ENCODE measurements at regions not wholly inside any gene's neighbourhood (a gene's known extent, or its start where the extent isn't known, plus 50 kb on each side); places are given as distances from the start of the nearest gene placed in this dataset.
"Not testable (repeated sequence)": the region's sequence is repeated elsewhere in the genome, so short reads cannot be mapped to it uniquely, and the experiment has no call there.

- no peak overlapping the region for H3K4me3 ChIP-seq (ENCODE audit: insufficient read depth, low read depth, low read length, poor library complexity, severe bottlenecking)
- no peak for DNase-seq
- no peak overlapping the region for H3K27ac ChIP-seq (ENCODE audit: insufficient read depth, low read length, poor library complexity, severe bottlenecking)
- H3K4me1 ChIP-seq (ENCODE audit: control insufficient read depth, insufficient read depth, low read length, poor library complexity, severe bottlenecking), result peaks cover 6% of the 10 kb centered on the region
- H3K9me3 ChIP-seq (ENCODE audit: control insufficient read depth, low read length), result no peaks in the 10 kb centered on the region
- H3K36me3 ChIP-seq (ENCODE audit: control insufficient read depth, insufficient read depth, low read length), result no peaks in the 10 kb centered on the region
- H3K27me3 ChIP-seq (replicated peaks; ENCODE audit: control insufficient read depth, insufficient read depth, low read length, poor library complexity, severe bottlenecking), result no peaks in the 10 kb centered on the region
Observed at GRCh38 chr1:172827841-172828240, 168.9 kb downstream of the FASLG start.

GRCh38 chr1:172832006-172832725 is 173.3 kb downstream of the FASLG start:
- H3K27ac ChIP-seq (ENCODE audit: insufficient read depth, low read length, poor library complexity, severe bottlenecking), result no peak overlapping the region
- H3K4me1 ChIP-seq (ENCODE audit: control insufficient read depth, insufficient read depth, low read length, poor library complexity, severe bottlenecking), result peaks cover 6% of the 10 kb centered on the region
- no peak for DNase-seq
- H3K9me3 ChIP-seq (ENCODE audit: control insufficient read depth, low read length), result no peaks in the 10 kb centered on the region
- no peaks in the 10 kb centered on the region for H3K36me3 ChIP-seq (ENCODE audit: control insufficient read depth, insufficient read depth, low read length)
- H3K27me3 ChIP-seq (replicated peaks; ENCODE audit: control insufficient read depth, insufficient read depth, low read length, poor library complexity, severe bottlenecking), result no peaks in the 10 kb centered on the region
- no peak overlapping the region for H3K4me3 ChIP-seq (ENCODE audit: insufficient read depth, low read depth, low read length, poor library complexity, severe bottlenecking)

- peaks cover 10% of the 10 kb centered on the region for H3K4me1 ChIP-seq (ENCODE audit: control insufficient read depth, insufficient read depth, low read length, poor library complexity, severe bottlenecking)
- no peak overlapping the region for H3K4me3 ChIP-seq (ENCODE audit: insufficient read depth, low read depth, low read length, poor library complexity, severe bottlenecking)
- H3K36me3 ChIP-seq (ENCODE audit: control insufficient read depth, insufficient read depth, low read length), result no peaks in the 10 kb centered on the region
- H3K9me3 ChIP-seq (ENCODE audit: control insufficient read depth, low read length), result no peaks in the 10 kb centered on the region
- H3K27ac ChIP-seq (ENCODE audit: insufficient read depth, low read length, poor library complexity, severe bottlenecking), result no peak overlapping the region
- no peak for DNase-seq
- H3K27me3 ChIP-seq (replicated peaks; ENCODE audit: control insufficient read depth, insufficient read depth, low read length, poor library complexity, severe bottlenecking), result no peaks in the 10 kb centered on the region
Observed at GRCh38 chr1:172833954-172834353, 175.1 kb downstream of the FASLG start.

- H3K27ac ChIP-seq (ENCODE audit: insufficient read depth, low read length, poor library complexity, severe bottlenecking), result no peak overlapping the region
Observed at GRCh38 chr1:172834609-172835008, 175.7 kb downstream of the FASLG start.

GRCh38 chr1:172835834-172836233 is 176.9 kb downstream of the FASLG start:
- Histone ChIP-seq H3K27ac (ENCODE audit: insufficient read depth, low read length, poor library complexity, severe bottlenecking) (no peak overlapping the region), H3K4me1 (ENCODE audit: control insufficient read depth, insufficient read depth, low read length, poor library complexity, severe bottlenecking) (peaks cover 10% of the 10 kb centered on the region), H3K4me3 (ENCODE audit: insufficient read depth, low read depth, low read length, poor library complexity, severe bottlenecking) (no peak overlapping the region), H3K27me3 (replicated peaks; ENCODE audit: control insufficient read depth, insufficient read depth, low read length, poor library complexity, severe bottlenecking) (no peaks in the 10 kb centered on the region), H3K36me3 (ENCODE audit: control insufficient read depth, insufficient read depth, low read length) (no peaks in the 10 kb centered on the region), H3K9me3 (ENCODE audit: control insufficient read depth, low read length) (no peaks in the 10 kb centered on the region)
- DNase-seq, result no peak

More at GRCh38 chr1:172834609-172835008, 175.7 kb downstream of the FASLG start:
- Histone ChIP-seq H3K36me3 (ENCODE audit: control insufficient read depth, insufficient read depth, low read length) (no peaks in the 10 kb centered on the region), H3K9me3 (ENCODE audit: control insufficient read depth, low read length) (no peaks in the 10 kb centered on the region), H3K27me3 (replicated peaks; ENCODE audit: control insufficient read depth, insufficient read depth, low read length, poor library complexity, severe bottlenecking) (no peaks in the 10 kb centered on the region), H3K4me1 (ENCODE audit: control insufficient read depth, insufficient read depth, low read length, poor library complexity, severe bottlenecking) (peaks cover 10% of the 10 kb centered on the region), H3K4me3 (ENCODE audit: insufficient read depth, low read depth, low read length, poor library complexity, severe bottlenecking) (no peak overlapping the region)
- DNase-seq, result no peak

GRCh38 chr1:172837816-172838679 is 179.1 kb downstream of the FASLG start:
- peak overlapping the region; percentile 28 for H3K4me3 ChIP-seq (ENCODE audit: insufficient read depth, low read depth, low read length, poor library complexity, severe bottlenecking)
- H3K36me3 ChIP-seq (ENCODE audit: control insufficient read depth, insufficient read depth, low read length), result no peaks in the 10 kb centered on the region
- H3K27me3 ChIP-seq (replicated peaks; ENCODE audit: control insufficient read depth, insufficient read depth, low read length, poor library complexity, severe bottlenecking), result no peaks in the 10 kb centered on the region
- no peaks in the 10 kb centered on the region for H3K9me3 ChIP-seq (ENCODE audit: control insufficient read depth, low read length)
- H3K4me1 ChIP-seq (ENCODE audit: control insufficient read depth, insufficient read depth, low read length, poor library complexity, severe bottlenecking), result peaks cover 10% of the 10 kb centered on the region
- H3K27ac ChIP-seq (ENCODE audit: insufficient read depth, low read length, poor library complexity, severe bottlenecking), result no peak overlapping the region
- DNase-seq, result peak in 1 of 3 donors; percentile 2

- Histone ChIP-seq H3K4me1 (ENCODE audit: control insufficient read depth, insufficient read depth, low read length, poor library complexity, severe bottlenecking) (peaks cover 10% of the 10 kb centered on the region), H3K4me3 (ENCODE audit: insufficient read depth, low read depth, low read length, poor library complexity, severe bottlenecking) (peak overlapping the region; percentile 28), H3K27ac (ENCODE audit: insufficient read depth, low read length, poor library complexity, severe bottlenecking) (peak overlapping the region; percentile 45), H3K36me3 (ENCODE audit: control insufficient read depth, insufficient read depth, low read length) (no peaks in the 10 kb centered on the region), H3K9me3 (ENCODE audit: control insufficient read depth, low read length) (no peaks in the 10 kb centered on the region), H3K27me3 (replicated peaks; ENCODE audit: control insufficient read depth, insufficient read depth, low read length, poor library complexity, severe bottlenecking) (no peaks in the 10 kb centered on the region)
- no peak for DNase-seq
Observed at GRCh38 chr1:172838680-172839313, 179.9 kb downstream of the FASLG start.

- not testable (repeated sequence) for H3K9me3 ChIP-seq (ENCODE audit: control insufficient read depth, low read length); H3K27ac ChIP-seq (ENCODE audit: insufficient read depth, low read length, poor library complexity, severe bottlenecking); H3K27me3 ChIP-seq (replicated peaks; ENCODE audit: control insufficient read depth, insufficient read depth, low read length, poor library complexity, severe bottlenecking); H3K4me3 ChIP-seq (ENCODE audit: insufficient read depth, low read depth, low read length, poor library complexity, severe bottlenecking); H3K36me3 ChIP-seq (ENCODE audit: control insufficient read depth, insufficient read depth, low read length); DNase-seq
- peaks cover 10% of the 10 kb centered on the region for H3K4me1 ChIP-seq (ENCODE audit: control insufficient read depth, insufficient read depth, low read length, poor library complexity, severe bottlenecking)
Observed at GRCh38 chr1:172839639-172840038, 180.7 kb downstream of the FASLG start.

- no peak for DNase-seq
- no peak overlapping the region for H3K27ac ChIP-seq (ENCODE audit: insufficient read depth, low read length, poor library complexity, severe bottlenecking)
- peaks cover 14% of the 10 kb centered on the region for H3K4me1 ChIP-seq (ENCODE audit: control insufficient read depth, insufficient read depth, low read length, poor library complexity, severe bottlenecking)
- H3K36me3 ChIP-seq (ENCODE audit: control insufficient read depth, insufficient read depth, low read length), result no peaks in the 10 kb centered on the region
- no peaks in the 10 kb centered on the region for H3K27me3 ChIP-seq (replicated peaks; ENCODE audit: control insufficient read depth, insufficient read depth, low read length, poor library complexity, severe bottlenecking)
- no peak overlapping the region for H3K4me3 ChIP-seq (ENCODE audit: insufficient read depth, low read depth, low read length, poor library complexity, severe bottlenecking)
- no peaks in the 10 kb centered on the region for H3K9me3 ChIP-seq (ENCODE audit: control insufficient read depth, low read length)
Observed at GRCh38 chr1:172843444-172843843, 184.5 kb downstream of the FASLG start.

- no peaks in the 10 kb centered on the region for H3K36me3 ChIP-seq (ENCODE audit: control insufficient read depth, insufficient read depth, low read length)
- H3K9me3 ChIP-seq (ENCODE audit: control insufficient read depth, low read length), result no peaks in the 10 kb centered on the region
- peaks cover 8% of the 10 kb centered on the region for H3K4me1 ChIP-seq (ENCODE audit: control insufficient read depth, insufficient read depth, low read length, poor library complexity, severe bottlenecking)
- H3K27me3 ChIP-seq (replicated peaks; ENCODE audit: control insufficient read depth, insufficient read depth, low read length, poor library complexity, severe bottlenecking), result no peaks in the 10 kb centered on the region
- H3K27ac ChIP-seq (ENCODE audit: insufficient read depth, low read length, poor library complexity, severe bottlenecking), result no peak overlapping the region
- DNase-seq, result peak; percentile 26 to 39 (median 28)
- H3K4me3 ChIP-seq (ENCODE audit: insufficient read depth, low read depth, low read length, poor library complexity, severe bottlenecking), result no peak overlapping the region
Observed at GRCh38 chr1:172845371-172845770, 186.5 kb downstream of the FASLG start.
